ENCODE measurements at regions not wholly inside any gene's neighbourhood (a gene's known extent, or its start where the extent isn't known, plus 50 kb on each side); places are given as distances from the start of the nearest gene placed in this dataset.
A peak's percentile ranks its signal among the peaks of the same experiment; 100 is the strongest.

DNA sequence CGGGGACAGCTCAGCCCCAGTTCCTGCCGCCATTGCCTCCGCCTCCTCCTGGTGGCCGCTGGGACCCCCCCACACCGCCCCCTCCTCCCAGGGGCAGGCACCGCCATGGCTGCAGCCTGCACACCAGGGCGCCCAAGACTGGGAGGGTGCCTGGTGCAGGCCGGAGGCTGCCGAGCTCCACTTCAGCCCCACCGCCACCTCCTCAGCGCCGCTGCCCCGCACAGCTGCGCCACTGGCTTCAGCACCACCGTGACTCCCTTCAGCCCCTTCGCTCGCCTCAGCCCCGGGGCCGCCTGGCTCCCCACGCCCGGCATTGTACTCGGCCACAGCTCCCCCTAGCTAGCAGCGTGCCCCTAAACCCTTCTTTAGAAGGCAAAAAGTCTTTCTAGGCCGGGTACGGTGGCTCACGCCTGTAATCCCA, 131.1 kb downstream of the CRYBB2 start:
- no peak for DNase-seq (ENCODE audit: low spot score)

DNA sequence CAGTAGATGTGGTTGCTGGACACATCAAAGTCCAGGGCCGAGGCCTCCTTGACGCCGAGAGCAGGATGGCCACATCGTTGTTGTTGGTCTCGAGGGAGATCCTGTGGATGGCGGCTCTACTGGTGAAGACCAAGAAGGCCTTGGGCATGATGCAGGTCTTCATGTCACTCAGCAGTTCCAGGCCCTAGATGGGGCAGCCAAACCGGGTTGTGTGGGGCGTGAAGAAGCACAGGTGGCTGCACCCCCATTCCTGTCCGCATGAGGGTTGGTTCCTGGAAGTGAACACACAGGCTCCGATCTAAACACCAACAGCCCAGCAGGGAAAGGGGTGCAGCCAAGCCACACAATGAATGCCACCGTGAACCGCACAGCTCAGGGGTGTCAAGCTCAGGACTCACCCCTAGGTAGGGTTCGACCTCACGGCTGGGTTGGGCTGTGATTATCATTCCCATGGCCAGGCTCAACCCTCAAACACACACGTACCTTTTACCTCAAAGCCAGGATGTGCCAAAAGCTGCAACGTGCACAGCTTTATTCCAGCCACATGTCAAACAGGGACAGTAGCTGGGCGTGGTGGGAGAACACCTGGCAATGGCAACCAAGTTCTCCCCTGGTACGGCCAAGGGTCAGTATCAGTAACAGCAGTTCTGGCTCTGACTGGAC, 132.3 kb downstream of the CRYBB2 start:
- no peak for DNase-seq (ENCODE audit: low spot score)

DNA sequence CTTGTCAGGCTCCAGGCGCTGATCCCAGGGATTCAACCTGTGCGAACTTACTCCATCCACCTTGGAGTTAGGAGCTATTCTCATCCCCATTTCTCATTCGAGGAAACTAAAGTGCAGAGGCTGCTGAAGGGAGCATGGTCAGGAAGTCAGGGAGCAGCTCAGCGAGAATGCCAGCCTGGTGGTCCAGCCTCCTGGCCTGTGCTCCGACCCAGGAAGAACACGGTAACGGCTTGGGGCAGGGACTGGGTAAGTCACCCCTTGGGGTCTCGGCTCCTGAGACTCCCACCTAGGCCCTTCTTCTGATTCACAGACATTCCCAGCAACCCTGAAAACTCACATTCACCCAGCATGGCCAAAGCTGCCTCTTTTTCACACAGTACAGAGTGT, 132.8 kb downstream of the CRYBB2 start:
- no peak for DNase-seq (ENCODE audit: low spot score)

DNA sequence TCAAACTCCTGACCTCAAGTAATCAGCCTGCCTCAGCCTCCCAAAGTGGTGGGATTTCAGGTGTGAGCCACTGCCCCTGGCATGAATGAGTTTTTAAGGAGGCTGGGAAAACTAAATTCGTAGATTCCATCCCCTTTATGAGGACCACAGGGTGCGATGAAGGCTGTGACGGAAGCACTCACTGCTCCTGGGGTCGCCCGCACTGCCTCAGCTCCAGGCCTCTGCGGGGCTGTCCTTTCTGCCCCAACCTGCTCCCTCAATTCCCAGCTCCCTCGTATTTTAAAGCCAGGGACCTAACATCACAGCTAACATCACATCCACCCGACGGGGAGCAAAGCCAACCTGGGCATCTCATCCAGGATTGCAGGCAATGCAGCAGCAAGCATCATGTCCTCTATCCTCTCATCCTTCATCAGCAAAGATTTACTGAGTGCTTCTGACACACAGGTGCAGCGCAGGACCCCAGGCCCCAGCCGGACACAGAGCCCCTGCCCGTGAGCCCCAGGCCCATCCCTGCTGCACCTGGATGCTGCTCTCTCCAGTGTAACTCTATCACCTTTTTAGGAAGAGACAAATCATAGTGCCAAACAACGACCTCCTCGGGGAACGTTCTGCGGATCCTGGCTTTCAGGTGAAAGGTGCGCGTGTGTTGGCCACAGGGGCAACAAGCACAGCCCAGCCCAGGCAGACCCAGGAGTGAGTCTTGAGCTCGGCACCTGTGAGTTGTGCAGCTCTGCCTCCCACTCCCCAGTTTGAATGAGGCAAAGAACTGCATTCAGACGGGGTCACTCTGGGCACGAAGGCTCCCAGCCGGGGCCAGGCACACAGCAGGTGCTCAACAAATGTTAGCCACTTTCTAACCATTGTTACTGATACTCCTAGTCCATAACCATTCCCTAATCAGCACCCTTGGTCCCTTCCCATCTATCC, 134.3 kb downstream of the CRYBB2 start:
- DNase-seq (ENCODE audit: low spot score): no peak

DNA sequence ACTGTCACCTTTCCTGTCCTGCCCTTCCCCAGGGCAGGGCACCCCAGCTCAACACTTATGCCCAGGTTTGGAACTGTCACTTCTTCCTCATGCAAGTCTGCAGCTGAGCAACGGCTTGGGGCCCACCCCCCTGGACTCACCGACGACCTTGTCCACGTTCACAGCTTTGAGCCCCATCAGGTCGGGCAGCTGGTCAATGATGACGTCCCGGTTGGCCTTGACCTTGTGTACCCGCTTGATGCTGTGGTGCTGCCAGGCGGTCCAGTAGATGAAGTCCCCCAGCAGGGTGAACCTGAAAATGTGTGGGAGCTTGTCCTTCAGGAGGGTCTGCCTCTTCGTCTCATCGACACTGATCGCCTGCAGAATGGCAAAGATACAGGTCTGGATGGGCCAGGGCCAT, 135.0 kb downstream of the CRYBB2 start:
- DNase-seq (ENCODE audit: low spot score): no peak

DNA sequence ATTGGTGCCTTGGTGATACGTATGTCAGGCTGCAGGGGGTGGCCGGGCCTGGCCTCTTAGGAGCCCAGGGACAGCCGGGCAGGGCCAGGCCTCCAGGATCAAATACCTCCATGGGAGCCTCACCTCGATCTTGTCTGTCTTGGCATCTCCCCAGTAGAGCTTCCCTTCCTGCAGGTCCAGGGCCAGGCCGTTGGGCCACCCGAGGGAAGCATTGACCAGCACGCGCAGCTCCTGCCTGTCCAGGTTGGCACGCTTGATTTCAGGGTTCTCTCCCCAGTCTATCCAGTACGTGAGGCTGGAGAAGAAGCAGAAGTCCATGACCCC, 137.7 kb downstream of the CRYBB2 start:
- DNase-seq (ENCODE audit: low spot score): no peak

DNA sequence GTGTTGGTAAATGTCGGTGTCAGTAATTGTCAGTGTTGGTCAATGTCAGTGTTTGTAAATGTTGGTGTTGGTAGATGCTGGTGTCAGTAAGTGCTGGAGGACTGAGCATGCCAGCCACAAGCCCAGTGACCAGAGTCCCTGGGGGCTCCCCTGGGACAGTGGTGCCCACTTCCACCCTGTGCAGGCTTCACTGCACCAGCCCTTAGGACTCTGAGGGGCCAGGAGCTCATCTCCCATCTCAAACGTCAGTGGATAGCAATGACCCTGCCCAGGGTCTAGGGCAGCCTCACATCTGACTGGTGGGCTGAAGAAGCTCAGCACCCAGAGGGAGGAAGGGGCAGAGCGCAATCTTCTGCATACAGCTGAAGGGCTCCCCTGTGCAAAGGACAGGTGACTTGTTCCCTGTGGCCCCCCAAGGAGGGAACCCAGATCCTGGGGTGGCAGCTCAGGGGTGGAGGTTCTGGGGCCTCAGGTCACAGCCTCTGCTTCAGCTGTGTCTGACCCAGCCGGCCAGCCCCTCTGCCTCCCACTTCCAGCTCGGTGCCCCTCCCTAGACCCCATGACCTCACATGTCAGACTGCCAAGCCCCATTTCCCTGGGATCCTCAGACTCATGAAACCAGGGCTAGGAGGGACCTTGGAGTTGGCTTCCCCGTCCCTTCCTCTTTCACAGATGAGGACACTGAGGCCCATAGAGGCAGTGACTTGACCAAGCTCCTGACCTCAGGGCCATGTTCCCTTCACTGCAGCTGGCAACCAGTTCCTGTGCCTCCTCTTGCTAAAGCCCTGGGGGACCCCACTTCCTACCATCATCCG, 138.4 kb downstream of the CRYBB2 start:
- no peak for DNase-seq (ENCODE audit: low spot score)

DNA sequence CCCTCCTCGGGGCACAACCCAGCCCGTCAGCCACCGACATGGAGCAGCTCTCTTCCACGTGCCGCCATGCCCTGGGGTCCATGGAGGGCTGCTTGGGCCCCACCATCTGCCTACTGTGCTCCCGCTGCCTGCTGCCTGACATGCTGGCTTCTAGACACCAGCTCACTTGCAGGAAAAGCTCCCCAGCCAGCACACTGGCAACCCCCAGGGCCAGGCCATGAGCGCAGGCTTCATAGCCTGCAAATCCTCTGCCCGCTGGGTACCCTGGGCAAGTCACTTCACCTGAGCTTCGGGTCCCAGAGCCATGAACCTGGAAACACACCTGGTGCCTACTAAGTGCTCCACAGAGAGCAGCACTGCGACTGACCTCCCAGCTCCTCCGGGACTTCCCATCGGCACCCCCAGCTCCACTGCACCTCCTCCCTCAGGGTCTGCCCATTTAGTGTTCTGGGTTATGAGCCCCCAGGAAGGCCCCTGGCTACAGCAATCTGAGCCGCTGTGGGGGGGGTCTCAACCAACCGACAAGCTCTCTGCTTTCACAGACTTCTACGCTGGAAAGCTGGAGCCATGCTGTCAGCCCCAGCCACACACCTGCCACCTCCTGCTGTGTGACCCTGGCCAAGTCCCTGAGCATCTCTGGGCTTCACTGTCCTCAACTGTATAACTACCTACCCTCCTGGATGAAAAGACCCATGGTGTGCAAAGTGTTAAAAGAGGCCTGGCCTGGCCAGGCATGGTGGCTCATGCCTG, 139.2 kb downstream of the CRYBB2 start:
- no peak for DNase-seq (ENCODE audit: low spot score)

DNA sequence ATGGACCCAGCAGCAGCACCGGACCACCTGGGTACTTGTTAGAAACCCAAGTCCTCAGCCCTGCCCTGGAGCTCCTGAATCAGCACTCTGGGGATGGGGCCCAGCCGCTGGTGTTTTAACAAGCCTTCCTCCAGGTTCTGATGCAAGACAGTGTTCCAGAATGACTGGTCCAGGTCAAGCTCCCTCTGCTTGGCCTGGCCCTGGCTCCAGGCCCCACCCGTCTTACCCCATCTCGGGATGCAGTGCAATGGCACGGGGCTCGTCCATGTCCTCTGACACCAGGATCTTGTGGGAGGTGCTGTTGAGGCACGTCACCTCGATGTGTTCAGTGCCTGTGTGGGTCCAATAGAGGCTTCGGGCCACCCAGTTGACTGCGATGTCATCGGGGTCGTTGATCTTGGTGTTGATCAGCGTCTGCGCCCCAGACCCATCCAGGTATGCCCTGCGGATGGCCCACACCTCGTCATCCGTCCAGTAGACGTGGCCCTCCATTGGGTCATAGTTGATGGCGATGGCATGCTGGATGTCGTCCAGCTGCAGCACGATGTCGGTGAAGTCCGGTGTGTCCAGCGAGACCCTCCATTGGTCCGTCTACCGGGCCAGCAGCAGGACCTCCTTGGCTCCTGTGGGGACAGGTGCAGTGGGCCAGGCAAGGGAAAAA, 140.3 kb downstream of the CRYBB2 start:
- no peak for DNase-seq (ENCODE audit: low spot score)

DNA sequence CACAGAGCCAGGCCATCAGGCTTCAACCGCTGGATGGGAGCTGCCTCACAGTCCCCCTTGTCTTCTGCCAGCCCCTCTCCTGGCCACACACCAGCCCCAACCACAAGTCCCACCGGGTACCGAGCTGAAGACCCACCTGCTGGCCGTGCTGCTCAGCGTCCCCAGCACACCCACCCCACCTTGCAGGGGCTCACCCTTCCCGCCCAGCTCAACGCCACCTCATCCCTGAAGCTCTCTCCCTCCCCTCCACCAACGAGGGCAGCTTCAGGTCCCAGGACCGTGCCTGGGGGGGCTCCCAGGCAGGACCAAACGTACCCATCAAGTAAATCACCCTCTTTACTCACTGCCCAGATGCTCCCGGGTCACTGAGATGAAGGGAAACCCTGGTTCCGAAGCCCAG, 141.0 kb downstream of the CRYBB2 start:
- no peak for DNase-seq (ENCODE audit: low spot score)

DNA sequence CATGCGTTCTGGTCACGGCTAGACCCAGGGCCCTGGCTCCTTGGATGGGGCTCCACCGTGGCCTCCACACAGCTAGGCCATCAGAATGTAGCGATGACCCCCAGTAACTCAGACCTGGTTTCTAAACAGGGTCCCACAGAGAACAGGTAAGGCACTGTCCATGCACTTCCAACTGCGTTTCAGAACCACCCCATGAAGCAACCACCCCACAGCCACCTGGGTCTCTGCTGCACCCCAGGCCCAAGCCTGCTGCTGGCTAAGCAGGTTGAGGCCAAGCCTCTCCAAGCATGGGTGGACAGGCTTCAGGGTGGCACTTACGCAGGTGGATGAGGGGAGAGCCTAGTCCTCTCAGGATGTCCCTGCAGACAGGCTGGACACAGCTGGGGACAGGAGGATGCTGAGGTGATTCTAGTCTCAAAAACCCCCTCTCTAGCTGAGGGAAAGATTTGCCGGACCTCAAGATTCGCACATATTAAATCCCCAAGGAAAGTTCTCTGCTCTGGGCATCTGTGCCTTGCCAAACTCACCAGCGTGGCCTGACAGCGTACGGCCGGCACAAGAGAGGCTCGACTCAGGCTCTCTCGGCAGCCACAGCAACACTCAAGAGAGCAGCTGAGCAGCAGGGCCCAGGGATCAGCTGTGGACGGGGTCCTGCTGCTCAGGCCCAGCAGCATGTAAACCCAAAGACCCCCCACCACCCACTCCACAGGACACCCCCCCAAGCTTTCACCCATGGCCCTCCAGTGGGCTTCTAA, 141.6 kb downstream of the CRYBB2 start:
- DNase-seq (ENCODE audit: low spot score): no peak

DNA sequence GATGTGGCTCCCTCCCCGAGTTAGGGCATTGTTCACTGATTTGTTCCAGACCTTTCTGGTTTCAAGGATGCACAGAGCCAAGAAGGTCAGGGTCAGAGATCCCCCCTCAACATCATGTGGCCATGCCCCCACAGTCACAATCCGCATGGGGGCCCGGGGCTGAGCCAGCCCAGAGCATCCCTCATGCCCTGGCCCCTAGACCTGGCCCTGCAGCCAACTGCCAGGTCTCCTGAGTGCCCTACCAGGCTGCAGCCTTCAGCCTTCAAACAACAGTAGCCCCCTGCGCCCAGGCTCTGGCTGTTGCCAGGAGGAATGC, 142.4 kb downstream of the CRYBB2 start:
- DNase-seq (ENCODE audit: low spot score): no peak

DNA sequence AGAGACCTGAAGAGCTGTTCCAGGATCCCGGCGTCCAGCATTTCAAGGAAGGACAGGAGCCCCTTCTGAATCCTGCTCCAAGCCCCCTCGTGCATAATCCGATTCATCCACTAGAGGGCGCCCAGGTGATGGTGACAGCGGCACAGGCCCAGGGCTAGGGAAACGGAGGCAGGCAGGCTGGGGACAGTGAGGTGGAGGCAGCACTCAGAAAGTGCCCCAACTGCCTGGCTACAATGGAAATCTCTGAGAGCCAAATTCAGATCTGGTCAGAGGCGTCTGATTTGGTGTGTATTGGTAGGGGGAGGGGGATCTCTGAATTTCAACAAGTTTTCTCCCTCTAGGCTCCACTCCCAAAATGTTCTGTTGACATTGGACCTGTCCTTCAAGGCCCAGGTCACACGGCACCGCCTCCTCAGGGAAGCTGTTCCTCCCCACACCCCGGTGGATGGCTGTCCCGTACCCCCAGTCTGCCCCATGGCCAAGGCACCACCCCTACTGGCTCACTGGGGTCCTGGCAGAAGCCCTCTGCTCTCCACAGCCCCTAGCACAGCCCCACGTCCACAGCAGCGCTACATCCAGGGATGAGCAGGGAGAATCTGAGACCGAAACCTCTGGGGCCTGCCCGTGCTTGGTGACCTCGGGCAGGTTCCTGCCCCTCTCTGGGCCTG, 142.9 kb downstream of the CRYBB2 start:
- peak; percentile 80 for DNase-seq (ENCODE audit: low spot score)

DNA sequence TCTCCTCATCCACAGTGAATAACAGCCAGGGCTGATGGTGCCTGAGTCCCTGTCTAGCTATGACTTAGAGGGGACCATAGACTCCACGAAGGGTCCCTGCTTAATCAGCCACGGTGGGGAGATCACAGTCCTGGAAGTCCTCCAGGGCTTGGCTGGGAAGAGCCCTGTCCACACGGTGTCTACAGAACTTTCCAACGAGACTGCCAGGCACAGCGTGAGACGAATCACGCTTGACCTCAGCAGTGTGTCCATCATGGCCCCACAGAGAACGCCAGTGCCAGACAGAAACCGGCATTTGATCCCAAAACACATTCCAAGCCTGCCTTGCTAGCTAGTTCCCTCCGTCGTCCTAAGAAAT, 143.4 kb downstream of the CRYBB2 start:
- DNase-seq (ENCODE audit: low spot score): no peak

DNA sequence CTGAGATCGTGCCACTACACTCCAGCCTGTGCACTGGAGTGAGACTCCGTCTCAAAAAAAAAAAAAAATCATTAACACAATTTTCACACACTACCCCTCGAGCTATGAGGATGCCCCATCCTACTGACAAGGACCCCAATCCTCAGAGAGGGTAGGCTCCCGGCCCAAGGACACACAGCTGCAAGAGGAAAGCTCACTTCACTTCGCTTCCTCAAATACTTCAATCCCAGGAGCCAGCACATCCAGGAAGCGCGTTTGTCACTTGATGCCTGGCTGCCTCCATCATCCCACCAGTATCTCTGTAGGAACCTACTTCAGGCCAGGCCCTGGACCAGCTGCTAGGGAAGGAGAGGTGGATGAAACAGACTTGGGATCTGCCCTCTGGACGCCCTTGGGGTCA, 144.0 kb downstream of the CRYBB2 start:
- no peak for DNase-seq (ENCODE audit: low spot score)

DNA sequence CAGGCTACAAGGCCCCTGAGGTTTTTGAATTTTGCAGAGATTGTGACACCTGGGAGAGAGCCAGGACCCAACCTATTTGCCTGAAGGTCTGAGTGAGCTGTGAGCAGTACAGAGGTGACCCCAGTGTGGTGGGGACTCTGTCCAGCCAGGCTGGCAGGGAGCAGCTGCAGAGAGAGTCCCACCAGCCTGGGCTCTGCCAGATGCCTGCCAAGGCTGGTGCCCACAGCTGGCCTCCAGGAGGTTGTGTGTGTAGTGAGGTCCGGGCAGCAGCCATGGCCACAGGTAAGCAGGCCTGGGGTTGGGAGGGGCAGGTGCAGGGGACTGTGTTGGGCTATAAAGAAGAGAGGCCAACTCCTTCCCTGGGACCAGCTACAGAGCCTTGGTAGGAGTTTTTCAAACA, 144.8 kb downstream of the CRYBB2 start:
- DNase-seq (ENCODE audit: low spot score): no peak

DNA sequence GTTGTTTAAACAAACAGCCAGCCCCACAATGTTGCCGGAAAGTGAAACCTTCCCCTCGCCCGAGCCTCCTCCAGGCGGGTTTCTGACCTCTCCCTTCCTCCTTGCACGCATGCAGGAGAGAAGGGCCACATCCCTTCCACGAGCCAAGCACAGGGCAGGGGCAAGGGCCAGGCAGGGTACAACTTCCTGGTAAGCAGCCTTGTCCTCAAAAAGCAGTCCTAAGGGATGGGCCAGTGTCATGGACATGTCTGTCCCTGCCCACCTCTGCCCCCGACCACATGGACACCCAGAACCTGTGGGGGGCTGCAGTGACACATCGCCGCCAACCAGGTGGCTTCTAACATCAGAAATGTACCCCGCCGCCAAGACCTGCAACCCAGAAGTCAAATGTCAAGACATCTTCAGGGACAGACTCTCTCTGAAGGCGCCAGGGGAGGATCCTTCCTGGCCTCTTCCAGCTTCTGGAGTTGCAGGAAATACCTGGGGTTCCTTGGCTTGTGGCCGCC, 145.3 kb downstream of the CRYBB2 start:
- DNase-seq (ENCODE audit: low spot score): no peak

DNA sequence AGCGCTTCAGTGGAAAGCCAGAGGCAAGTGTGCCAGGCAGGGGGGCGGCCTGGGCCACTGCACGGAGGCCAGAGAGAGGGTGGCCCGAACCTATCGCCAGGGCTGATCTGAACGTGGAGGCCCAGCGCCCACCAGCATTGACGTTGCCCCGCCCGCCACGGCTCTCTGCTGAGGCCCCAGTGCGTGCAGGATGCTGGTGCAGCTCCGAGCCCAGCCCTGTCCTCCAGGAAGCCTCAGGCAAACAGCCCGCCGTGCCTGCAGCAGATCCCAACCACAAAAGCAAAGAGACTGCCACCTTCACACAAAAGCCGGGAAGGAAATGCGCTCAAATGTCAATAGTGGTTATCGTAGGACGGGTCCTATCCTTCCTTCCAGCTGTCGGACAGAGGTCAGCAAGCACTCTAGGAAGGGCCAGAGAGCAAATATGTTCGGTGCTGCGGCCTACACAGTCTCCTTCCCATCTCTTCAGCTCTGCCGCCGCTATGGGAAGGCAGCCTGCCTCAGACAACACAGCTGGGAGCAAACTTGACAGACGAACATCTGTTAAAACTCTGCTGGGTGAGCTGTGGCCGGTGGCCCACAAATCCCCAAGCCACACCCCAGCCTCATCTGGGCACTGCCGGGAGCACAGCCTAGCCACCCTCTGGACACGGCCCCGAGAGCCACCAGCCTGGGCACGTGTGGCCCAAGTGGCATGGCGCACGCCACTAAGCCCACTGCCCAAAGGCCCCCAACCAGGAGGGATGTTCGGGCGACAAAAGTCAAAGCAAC, 146.2 kb downstream of the CRYBB2 start:
- DNase-seq (ENCODE audit: low spot score): no peak

DNA sequence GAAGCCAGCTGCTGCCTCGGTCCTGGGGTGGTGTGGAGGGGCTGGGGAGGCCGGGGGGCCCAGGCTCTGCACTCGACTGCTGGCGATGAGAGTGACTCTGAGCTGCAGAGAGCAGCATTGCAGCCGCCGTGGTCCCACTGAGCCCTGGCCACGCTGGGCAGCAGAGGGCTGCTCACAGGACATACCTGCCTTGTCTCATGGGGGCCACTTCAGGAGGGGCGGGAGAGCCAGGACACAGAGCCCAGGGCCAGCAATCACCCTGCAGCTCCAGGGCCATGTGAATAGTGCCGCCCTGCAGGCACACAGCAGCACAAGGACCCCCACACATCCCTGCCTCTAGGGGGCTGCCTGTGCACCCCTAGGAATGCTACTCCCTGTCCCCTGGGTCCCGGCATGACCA, 147.0 kb downstream of the CRYBB2 start:
- DNase-seq (ENCODE audit: low spot score): no peak

Measured in HuH-7.5 (cell line).